ENCODE measurements at regions not wholly inside any gene's neighbourhood (a gene's known extent, or its start where the extent isn't known, plus 50 kb on each side); places are given as distances from the start of the nearest gene placed in this dataset.

GRCh38 chr14:98551028-98551427 is 721.0 kb downstream of the BCL11B start:
- no peak for DNase-seq

- no peak for DNase-seq
Observed at GRCh38 chr14:98555440-98555839, 716.6 kb downstream of the BCL11B start.

DNA sequence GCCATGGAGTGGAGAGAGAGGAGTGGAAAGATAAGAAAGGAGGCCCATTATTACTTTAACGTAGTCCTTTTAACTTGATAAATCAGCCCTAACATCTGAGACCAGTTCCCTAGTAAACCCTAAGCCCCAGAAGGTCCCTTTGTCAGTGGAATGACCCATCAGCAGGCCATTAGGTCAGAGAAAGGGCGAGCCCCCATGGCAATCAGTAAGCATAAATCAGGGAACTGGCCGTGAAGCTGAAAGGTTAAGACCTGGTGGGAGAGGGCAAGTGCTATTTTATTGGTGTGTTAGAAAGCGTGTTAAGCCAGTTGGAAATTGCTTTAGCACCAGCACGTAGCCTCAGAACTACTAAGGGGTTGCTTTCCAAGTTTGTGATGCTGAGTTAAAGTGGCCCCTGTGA is 708.0 kb downstream of the BCL11B start:
- no peak for DNase-seq

- no peak for DNase-seq
Observed at GRCh38 chr14:98564541-98564940, 707.5 kb downstream of the BCL11B start.

- DNase-seq = no peak
Observed at GRCh38 chr14:98571104-98571503, 700.9 kb downstream of the BCL11B start.

DNA sequence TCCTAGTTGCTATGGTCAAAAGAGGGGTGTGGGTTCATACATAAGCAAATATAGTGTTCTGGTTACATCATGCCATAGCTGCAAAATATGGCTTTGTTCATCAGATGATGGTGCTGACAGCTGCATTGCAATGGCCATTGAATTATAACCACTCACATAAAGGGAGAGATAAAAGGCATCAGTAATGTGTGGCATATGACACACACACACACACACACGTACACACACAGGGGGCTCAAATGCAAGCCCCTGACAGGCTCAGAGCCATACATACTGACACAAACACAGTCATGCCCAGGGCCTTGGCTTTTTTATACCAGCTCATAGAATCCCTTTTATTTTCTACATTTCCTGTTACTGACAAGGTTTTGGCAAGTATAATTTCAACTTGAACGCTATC is 698.9 kb downstream of the BCL11B start:
- no peak for DNase-seq

DNA sequence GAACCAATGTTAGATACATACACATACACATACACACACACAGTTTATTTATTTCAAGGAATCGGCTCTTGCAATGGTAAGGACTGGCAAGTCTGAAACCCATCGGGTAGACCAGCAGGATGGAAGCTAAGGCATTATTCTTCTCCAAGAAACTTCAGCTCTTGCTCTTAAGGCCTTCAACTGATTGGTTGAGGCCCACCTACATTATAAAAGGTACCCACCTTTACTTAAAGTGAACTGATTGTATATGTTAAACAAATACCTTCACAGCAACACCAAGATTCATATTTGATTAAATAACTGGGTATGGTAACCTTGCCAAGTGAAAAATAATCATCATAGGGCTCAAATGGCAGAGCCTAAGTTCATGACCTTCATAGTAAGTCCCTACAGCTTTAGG is 695.5 kb downstream of the BCL11B start:
- DNase-seq = no peak

GRCh38 chr14:98578204-98578603 is 693.8 kb downstream of the BCL11B start:
- no peak for DNase-seq

GRCh38 chr14:98579140-98579539 is 692.9 kb downstream of the BCL11B start:
- no peak for DNase-seq

- DNase-seq = peak; percentile 4
Observed at GRCh38 chr14:98580131-98580678, 691.8 kb downstream of the BCL11B start.

DNA sequence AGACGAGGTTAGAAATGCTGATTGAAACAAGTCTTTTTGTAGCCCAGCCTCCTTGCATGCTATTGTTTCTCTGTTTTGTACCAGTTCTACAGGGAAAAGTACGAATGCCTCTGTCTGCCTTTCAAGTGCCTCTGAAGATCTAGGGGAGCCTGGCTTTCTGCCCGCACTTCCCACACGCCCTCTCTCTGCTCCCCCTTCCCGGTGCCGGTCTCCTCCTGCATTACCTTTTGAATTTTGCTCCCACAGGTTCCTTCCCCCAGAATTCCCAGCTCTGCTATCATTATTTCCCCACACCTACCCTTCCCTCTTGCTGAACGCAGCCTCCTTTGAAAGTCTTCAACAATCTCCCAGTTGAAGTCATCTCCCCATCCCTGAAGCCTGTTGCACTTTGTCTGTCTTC is 689.7 kb downstream of the BCL11B start:
- no peak for DNase-seq

DNA sequence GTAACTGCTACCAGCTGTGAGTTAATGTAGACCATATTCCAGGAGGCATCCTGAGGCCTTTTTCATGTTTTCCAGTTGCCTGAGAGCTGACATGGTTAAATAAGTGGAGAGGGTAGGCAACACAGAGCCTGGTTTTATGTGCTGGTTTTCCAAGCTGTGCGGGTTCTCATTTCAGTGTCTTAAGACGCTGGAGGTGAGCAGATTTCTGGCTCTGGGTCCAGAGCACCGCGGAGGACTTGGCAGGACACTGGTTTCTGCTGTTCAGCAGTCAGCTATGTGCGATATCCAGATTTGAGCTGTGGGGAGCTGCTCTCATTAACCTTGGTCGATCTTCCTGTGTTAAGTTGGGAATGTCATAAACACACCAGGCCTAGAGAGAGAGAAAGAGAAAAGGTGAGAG is 680.8 kb downstream of the BCL11B start:
- no peak for DNase-seq

- DNase-seq = no peak
Observed at GRCh38 chr14:98592611-98593170, 679.3 kb downstream of the BCL11B start.

DNA sequence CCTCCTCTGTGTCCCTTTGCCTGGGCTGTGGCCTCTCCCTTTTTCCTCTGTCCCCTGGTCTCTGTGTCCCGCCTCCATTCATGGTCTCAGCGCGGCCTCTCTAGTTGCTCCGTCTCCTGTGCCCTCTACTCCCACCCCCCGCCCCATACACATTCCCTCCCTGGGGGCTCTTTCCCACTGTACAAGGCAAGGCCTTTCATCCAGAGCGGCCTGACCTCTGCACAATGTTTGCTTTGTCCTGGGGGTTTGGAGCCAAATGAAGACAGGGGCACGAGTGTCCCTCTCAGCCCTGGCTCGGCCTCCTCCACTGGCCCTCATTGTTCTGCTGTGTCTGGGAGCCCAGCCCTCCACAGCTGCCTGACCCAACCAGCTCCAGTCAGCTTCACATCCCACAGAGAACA is 678.6 kb downstream of the BCL11B start:
- DNase-seq = no peak

- DNase-seq = no peak
Observed at GRCh38 chr14:98594156-98594555, 677.8 kb downstream of the BCL11B start.

DNA sequence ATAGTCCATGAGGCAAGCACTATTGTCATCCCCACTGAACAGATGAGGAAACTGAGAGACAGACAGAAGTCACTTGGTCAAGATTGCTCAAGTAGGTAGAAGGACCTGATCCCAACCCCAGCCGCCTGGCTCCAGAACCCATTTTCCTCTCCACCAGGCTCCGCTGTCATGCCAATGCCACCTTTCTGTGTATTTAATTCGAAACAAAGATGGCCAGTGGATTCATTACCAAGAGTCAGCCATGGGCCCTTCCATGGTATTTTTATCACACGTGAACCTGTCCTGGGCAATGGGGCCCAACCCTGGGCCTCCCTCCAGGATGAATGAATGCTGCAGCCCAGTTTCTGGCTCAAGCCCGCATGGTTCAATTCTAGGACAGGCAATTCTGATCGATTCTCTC is 673.4 kb downstream of the BCL11B start:
- no peak for DNase-seq

GRCh38 chr14:98599082-98599481 is 672.9 kb downstream of the BCL11B start:
- DNase-seq = no peak

DNA sequence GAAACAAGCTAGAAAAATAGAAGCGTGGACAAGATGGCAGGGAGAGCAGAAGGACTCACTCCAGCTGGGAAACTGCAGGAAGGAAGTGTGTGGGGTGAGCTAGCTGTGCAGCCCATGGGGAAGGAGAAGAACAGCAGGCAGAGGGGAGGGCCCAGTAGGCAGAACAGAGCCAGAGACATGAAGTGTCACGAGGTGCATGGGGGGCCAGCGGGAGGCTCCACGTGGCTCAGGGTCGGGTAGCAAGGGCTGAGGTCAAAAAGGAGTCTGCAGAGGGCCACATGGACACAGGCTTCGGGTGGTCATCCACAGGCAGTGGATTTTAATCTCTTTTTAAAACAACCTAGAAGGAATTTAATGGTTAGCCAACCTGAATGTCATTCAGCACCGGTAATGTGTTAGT is 669.0 kb downstream of the BCL11B start:
- no peak for DNase-seq

DNA sequence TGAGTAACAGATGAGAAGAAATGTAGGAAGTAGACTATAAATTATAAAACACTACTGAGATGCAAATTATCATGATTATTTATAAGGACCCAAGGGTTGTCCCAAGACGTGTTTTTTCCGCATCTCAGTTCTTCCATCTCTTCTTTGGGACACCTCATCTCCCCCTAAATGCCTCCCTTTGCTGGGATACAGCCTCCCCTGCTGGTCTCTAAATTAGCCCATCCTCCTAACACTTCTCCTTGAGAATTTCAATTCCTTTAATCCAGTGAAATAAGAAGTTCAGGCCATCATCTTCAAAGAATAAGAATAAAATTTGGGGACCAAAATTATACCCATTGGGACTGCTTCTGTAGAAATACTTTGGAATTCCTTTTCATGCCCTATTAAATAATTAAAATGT is 667.0 kb downstream of the BCL11B start:
- no peak for DNase-seq

DNA sequence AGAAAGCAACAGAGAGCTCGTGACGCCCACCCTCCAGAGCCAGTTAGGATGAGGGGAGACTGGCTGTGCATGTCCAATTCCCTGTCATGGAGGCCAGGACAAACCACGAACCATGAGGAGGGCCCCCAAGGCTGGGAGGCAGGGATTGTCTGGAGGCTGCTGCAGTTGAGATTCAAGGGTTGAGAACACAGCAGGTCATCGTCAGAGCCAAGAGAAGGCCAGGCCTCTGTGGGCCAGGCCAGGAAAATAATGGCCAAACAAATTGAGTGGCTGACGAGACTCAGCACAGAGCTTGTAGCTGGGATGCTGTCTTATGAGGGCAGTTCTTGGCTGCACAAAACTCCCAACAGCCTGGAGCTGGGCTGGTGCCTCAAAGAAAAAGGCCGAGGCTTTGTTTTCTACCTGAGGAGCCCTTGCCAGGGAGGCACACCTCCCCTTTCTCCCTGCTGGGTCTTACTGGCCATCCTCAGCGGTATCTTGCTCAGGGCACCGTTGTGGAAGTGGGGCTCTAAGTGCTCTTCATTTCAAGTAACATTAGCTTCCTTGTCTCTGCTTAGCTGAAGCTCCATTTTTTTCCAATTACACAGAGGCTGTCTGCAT is 665.9 kb downstream of the BCL11B start:
- no peak for DNase-seq

DNA sequence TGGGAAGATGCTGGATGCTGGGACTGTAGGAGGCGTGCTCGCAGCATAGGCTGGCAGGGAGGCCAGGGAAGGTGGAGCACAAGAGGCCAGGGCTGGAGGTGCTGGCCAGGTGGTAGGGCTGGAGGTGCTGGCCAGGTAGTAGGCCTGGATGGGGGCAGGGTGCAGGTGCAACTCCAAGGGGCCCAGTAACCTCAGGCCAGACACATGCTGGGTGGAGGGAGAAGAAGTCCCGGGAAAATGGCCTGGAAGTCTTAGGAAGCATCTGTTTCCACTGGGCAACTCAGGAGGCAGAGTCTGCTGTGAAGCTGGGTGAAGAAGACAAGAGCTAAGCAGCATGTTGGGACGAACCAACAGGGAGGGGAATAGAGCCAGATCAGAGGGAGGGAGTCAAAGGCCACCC is 665.2 kb downstream of the BCL11B start:
- no peak for DNase-seq

- no peak for DNase-seq
Observed at GRCh38 chr14:98607341-98607910, 664.6 kb downstream of the BCL11B start.

DNA sequence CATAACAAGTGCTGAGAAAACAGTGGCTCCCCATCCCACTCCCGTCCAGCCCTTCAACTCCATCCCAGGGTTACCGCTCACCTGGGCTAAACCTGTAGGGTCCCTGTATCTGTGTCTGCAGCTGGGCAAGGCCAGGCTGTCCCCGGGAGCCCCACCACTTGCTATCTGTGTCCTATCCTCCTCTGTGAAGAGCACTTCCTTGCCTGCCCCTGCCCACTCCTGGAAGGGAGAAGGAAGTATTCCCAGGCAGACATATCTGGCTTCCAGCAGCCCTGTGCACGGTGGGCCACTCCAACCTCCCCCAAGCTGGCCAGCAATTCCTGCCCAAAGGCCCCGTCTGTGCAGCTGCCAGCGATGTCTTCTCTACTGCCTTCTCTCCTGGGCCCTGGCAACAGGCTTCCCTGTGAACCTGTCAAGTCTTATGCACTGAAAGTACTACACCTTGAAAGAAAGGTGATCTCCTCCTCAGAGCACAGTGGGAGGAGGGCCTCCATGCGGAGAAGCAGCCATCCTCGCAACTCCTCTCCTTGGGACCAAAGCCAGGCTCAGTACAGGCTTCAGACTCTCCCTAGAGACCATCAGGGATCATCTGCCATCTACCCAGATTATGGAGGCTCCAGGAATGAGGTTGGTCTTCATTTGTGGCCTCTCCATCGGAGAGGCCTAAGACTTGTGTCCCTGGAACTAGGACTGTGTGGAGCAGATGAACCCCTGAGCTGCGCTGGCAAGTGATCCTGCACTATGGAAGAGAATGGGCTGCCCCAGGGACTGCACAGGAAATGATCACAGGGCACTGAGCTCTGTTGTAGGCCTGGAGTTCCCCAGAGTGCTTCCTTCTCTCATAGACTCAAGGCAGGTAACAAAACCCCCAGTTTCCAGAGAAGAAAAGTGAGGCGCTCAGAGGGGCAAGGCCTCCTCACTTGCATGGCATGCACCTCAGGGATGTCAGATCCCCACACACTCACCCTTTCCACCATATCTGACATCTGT is 663.6 kb downstream of the BCL11B start:
- no peak for DNase-seq
